GM18861 (cell line): ENCODE measurements at regions not wholly inside any gene's neighbourhood (a gene's known extent, or its start where the extent isn't known, plus 50 kb on each side); places are given as distances from the start of the nearest gene placed in this dataset.

ENCODE experiments used
- ATAC-seq: cut with Tn5 transposase; IDR thresholded peaks from one replicate; pipeline ENCODE4 v1.9.1; 2021; ENCODE audit not compliant: unreplicated experiment

DNA sequence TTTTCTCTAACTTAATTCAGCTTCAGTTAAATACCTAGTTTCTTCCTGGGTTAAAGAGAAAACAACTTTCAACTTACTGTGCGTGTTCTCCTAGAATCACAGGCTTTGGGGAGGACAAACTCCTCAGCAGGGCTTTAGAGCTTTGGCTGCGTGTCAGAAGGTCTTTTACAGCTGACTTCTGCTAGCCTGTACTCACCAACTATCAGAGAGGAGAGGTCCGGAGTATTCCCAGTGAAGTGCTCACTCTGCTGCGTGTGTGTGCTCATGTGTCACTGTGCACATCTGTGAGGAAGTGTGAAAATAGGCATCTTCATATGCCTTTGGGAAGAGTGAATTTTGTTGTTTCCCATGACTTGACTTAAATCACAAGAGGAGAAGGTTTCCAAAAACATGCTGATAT lies 423.2 kb upstream of the SGCD start:
- no peak for ATAC-seq

- ATAC-seq = no peak
Measured at GRCh38 chr5:155905364-155905763, 421.6 kb upstream of the SGCD start.

DNA sequence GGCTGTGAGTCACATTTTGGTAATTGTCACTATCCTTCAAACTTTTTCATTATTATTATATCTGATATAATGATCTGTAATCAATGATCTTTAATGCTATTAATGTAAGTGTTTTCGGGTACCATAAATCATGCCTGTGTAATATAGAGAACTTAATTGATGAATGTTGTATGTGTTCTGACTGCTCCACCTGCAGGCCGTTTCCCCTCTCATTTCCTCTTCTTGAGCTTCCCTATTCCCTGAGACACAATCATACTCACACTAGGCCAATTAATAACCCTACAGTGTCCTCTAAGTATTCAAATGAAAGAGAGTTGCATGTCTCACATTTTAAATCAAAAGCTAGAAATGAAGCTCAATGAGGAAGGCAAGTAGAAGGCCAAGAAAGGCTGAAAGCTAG lies 420.9 kb upstream of the SGCD start:
- ATAC-seq = no peak

GRCh38 chr5:155908543-155908942 lies 418.4 kb upstream of the SGCD start:
- no peak for ATAC-seq

DNA sequence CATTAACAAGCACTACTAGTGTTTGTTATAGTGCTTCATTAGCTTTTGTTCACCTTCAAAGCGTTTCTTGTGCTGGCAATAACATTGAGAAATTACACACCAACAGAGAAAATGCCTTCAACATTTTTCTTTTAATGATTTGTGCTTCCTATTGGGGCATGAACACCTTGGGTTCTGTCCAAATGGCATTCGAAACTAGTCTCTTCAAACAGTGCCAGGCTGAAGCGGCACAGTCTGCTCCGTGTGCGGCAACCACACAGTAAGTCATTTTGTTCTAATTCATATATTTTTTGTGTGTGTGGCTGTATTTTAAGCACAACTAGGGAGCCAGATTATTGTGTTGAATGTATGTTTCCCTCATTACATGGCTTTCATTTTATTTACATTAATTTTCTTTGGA lies 414.7 kb upstream of the SGCD start:
- no peak for ATAC-seq

GRCh38 chr5:155914766-155915165 lies 412.2 kb upstream of the SGCD start:
- no peak for ATAC-seq

GRCh38 chr5:155915601-155916000 lies 411.4 kb upstream of the SGCD start:
- no peak for ATAC-seq

DNA sequence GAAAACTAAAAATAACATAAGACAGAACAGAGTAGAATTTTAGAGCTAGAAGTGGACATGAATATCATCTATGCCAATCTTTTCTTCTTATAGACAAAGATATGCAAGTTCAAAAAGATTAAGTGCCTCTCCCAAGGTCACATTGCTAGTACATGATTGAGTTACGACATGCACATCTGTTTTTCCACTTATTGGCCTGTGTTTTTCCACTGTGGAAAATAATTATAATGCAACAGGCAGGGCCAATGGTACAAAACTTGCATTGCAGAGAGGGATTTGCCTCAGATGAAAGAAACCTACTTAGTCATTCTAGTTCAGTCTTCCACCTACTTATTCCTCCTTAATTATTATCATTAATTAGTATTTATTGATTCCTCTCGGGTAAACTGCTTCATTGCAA lies 407.8 kb upstream of the SGCD start:
- ATAC-seq = no peak

DNA sequence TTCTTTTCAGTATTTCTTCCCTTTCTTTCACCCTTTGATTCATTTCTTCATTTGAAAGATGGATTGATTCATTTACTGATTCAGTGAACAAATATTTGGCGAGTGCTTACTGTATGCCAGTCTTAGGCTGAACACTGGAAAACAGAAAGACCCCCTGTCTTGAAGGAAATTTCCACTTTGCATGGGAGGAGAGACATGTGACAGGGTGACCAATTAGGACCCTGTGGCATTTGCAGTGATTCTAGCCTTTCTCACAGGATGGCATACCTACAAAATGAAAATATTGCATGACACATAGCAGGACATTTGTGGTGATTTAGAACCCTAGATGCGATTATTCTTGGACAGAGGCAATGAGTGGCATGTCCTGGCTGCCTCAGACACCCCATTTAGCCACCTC lies 407.2 kb upstream of the SGCD start:
- ATAC-seq = no peak

DNA sequence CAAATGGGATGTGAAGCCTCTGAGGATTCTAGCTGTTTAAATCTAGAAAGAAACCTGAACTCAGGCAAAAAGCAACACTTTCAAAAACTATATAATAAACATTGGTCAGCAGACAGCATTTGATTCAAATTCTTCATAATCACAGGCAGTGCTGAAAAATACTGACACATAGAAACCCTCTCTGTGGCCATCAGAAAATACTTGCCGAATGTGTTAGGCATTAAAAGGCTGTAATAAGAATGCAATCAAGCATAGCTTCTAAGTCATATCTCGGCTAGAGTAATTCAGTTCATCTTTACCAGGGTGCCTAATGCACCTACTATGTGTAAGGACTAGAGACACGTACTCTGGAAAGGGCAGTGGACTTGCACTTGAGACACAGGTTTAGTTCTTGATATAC lies 405.3 kb upstream of the SGCD start:
- ATAC-seq = no peak

DNA sequence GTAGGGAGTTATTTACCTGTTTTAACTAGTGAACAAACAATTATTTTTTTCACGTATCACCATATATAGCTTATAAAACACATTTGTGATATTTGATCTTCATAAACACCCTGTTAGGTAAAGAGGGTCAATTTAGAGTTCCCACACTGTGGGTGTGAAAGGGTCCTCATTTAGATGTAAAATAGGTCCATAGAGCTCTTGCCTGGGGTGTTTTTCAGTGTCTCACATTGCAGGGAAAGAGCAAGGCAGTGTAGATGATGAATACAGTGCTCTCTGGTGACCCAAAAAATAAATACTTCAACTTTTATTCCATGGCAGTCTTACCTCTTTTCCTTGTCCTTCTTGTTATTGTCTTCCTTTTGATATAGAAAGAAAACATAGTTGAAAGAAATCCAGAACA lies 403.2 kb upstream of the SGCD start:
- ATAC-seq = no peak

DNA sequence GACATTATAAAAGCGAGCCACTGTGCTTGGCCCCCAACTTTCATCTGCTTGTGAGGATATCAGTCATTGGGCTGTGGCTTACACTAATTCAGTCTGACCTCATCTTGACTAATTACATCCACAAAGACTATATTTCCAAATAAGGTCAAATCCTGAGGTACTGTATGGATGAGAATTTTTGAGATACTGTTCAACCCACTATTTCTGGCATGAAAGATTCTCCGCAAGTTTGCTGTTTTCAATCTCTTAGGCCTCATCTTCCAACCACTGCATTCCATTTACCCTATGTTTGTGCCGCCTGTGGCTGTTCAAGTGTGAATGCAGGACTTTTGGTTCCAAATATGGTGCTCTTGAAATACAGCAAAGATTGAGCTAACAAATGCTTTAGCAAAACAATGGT lies 400.9 kb upstream of the SGCD start:
- no peak for ATAC-seq

DNA sequence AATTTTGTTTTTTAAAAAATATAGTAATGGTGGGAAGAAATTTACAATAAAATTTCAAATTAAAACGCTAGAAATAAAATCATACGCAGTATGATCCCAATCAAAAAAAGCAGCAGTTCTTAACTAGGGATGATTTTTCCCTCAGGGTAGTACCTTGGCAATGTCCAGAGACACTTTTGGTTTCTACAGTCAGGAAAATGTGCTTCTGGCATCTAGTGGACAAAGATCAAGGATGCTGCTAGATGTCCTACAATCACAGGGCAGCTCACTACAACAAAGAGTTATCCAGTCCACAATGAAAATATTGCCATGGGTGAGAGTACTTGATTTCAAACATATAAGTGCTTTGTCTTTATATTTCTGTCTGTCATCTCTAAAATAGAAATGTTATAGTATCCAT lies 400.2 kb upstream of the SGCD start:
- no peak for ATAC-seq

DNA sequence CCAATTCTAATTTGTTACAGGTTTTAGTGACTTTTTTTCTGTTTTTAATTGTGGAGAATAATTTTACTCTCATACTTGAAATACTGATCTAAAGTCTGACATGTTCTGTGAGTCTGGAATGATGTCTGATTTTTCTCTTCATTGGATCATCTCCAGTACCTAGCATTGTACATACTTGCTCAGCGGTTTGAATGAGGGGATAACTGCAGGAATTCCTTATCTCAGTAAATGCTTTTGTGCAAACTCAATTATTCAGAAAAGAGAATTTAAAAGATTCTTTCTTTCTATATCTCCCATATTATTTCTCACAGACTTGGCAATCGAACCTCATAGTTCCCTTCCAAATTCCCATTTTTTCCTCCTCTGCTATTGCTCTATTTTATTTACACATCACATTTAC lies 397.9 kb upstream of the SGCD start:
- ATAC-seq = no peak

DNA sequence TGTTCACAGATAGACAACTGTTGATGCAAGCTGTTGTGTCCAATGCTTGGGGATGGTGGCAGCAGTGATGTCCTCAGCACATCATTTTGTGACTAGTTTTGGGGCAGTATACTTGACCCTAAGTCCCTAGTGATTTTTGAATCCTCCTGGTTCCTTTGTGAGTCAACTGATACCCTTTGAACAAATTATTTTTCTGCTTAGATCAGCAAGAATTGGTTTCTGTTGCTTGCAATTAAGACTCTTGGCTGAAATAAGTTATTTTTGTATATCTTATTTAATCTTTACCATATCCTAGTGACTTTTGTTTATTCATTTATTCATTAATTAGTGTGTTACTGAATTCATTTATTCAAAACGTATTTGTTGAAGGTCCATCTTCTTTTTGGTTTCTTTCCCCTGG lies 392.0 kb upstream of the SGCD start:
- no peak for ATAC-seq

DNA sequence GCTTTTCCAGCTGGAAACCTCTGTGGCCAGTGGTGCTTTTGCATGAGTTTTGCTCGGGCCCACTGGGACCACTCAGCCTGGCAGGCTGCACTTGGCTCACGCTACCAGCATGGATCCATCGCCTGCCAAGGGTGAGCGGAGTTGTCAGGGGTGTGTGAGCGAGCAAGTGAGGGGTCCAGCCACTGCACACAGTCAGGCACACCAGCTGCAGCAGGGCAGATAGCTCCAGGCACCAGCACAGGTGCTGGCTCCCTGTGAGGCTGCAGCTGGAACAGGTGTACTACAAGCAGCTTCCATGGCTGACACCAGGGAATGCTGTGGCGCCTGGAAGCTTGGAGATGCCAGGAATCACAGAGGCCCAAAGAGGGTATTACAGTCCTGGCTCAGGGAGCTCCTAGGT lies 391.2 kb upstream of the SGCD start:
- no peak for ATAC-seq

GRCh38 chr5:155936520-155937406 lies 390.2 kb upstream of the SGCD start:
- ATAC-seq = no peak

GRCh38 chr5:155938051-155938450 lies 388.9 kb upstream of the SGCD start:
- no peak for ATAC-seq

- no peak for ATAC-seq
Measured at GRCh38 chr5:155941340-155941739, 385.6 kb upstream of the SGCD start.

DNA sequence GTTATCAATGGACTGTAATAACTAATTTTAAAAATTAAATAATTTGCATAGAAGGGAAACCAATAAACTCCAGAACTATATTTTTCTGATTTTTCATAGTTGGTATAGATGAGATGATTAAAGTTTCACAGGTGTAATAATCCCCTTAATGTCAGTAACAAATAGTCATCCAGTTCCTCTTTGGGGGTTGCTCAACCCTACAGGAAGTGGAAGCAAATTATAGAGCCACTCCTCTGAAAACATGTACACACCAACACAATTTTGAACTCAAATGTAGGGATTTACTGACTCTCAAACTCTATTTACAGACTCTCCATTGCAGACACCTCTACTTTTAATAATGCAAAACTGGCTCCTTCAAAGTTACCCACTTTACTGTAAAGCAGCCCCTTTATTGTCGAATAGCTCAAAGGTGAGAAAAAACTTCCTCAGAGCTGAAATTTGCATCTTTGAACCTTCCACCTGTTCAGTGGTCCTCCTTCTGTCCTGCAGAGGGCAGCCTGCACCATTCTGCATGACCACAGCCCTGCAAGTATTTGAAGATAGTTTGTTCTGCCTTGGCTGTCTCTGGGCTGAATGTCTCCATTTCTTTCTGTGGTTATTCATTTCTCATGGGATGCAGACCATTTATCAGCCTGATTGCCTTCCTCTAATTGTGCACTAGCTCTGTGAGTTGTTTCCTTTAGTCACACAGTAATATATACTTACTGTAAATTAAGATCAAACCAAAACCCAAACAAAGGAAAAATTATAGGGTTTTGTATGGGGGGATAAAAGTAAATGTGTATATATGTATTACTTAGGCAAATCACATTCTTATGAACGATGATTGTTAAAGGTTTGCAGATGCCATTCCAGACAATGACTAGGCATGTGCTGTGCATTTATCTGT lies 383.2 kb upstream of the SGCD start:
- ATAC-seq = peak; percentile 79

DNA sequence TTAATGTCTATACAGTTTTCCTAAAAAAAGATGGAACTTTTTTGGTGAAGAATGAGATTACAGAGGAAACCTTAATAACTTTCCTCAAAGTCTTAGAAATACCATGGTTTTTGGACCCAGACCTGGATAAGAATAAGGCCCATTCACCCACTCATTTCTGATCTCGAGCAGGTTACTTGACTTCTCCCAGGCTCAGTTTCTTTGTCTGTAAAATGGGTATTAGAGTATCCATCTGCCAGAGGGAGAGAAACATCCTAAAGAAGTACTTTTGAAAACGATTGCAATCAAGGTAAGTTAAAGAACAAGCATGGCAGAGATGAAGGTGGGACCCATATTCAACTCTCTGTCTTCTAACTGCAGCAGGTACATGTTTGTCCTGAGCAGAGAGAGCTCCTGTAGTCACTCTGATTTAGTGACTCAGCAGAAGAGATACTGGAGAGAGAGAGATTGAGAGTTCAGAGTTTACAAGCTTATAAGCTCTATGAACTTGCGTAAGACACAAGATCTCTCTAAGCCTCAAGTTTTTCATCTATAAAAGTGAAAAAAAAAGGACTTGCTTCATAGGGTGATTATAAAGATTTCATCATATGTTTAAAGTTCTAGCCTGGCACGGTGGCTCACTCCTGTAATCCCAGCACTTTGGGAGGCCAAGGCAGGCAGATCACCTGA lies 379.4 kb upstream of the SGCD start:
- ATAC-seq = no peak

- ATAC-seq = no peak
Measured at GRCh38 chr5:155948576-155948975, 378.4 kb upstream of the SGCD start.
